Parathyroid adenoma (tissue), 2 donors: ENCODE measurements at regions not wholly inside any gene's neighbourhood (a gene's known extent, or its start where the extent isn't known, plus 50 kb on each side); places are given as distances from the start of the nearest gene placed in this dataset.

Source experiments
- H2AFZ ChIP-seq: fragments of 300-600 bp; sonication (generic); one replicate; pipeline ENCODE4 v1.7.0; 2017; ENCODE audit warnings: antibody characterized with exemption, mild to moderate bottlenecking
- H3K27ac ChIP-seq: fragments of 300-600 bp; sonication (generic); one replicate; pipeline ENCODE4 v1.7.0; 2017
- H3K27me3 ChIP-seq: fragments of 300-600 bp; sonication (generic); one replicate; pipeline ENCODE4 v1.7.0; 2017; ENCODE audit warnings: low read length; ENCODE audit not compliant: control insufficient read depth, insufficient read depth
- H3K36me3 ChIP-seq: fragments of 300-600 bp; sonication (generic); one replicate; pipeline ENCODE4 v1.7.0; 2017; ENCODE audit warnings: low read length; ENCODE audit not compliant: control insufficient read depth, insufficient read depth
- H3K4me1 ChIP-seq: fragments of 300-600 bp; sonication (generic); one replicate; pipeline ENCODE4 v1.7.0; 2017; ENCODE audit warnings: control low read depth
- H3K4me2 ChIP-seq: fragments of 300-600 bp; sonication (generic); one replicate; pipeline ENCODE4 v1.7.0; 2017; ENCODE audit warnings: low read length
- H3K4me3 ChIP-seq: fragments of 300-600 bp; sonication (generic); one replicate; pipeline ENCODE4 v1.7.0; 2017; ENCODE audit warnings: low read depth, low read length
- H3K79me2 ChIP-seq: fragments of 300-600 bp; sonication (generic); one replicate; pipeline ENCODE4 v1.7.0; 2017; ENCODE audit warnings: control low read depth
- H3K9ac ChIP-seq: fragments of 300-600 bp; sonication (generic); one replicate; pipeline ENCODE4 v1.7.0; 2017; ENCODE audit warnings: mild to moderate bottlenecking
- H3K9me3 ChIP-seq: fragments of 300-600 bp; sonication (generic); one replicate; pipeline ENCODE4 v1.7.0; 2017; ENCODE audit warnings: low read length; ENCODE audit not compliant: control insufficient read depth
- TF ChIP-seq, protein P1 (sequence below): fragments of 300-600 bp; sonication (generic); IDR thresholded peaks from one replicate; pipeline ENCODE4 v1.7.0; 2017; ENCODE audit warnings: antibody characterized with exemption, mild to moderate bottlenecking
- donor health status: primary hyperparathyroidism.

DNA sequence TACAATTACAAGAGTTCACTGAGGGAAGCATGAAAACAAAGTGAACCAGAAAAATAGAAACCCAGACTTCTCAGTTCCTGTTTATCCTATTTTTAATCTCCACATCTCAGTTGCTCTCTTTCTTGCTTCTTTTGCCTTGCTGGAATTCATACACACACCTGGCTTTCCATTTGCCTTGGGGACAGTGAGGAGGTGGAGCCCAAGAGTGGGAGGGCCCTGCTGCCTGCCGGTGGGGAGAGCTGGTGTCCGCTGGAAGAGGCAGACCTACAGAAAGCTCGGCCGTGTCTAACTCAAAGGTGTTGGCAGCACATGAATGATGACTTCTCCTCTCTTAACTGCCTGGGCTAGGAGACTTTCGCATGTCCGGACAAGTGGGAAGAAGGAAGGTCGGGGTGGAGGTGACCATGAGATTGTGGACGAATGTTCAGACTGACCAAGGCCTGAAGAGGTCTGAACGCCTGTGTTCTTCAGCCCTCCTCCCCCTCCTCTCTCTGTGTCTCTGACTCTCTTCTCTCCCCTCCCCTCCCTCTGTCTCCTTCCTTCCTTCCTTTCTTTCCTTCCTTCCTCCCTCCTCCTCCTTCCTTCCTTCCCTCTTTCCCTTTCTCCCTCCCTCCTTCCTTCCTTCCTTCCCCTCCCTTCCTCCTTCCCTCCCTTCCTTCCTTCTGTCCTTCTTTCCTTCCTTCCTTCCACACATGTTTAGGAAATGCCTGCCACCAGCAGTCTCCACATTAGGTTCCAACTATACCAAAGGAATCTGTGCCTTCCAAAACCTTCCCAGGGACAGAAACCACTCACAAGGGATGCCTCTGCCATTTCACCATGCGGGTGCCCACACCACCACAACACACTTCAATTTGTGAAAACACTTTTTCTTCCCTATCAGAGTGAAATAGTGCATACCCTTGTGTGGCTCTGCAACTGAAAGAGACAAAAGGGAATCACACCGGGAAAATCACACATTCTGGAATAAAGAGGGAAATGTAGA, 157.3 kb upstream of the RUNX1 start:
- no peaks in the 10 kb centered on the region for H3K9me3 ChIP-seq
- no peaks in the 10 kb centered on the region for H3K79me2 ChIP-seq
- H3K9ac ChIP-seq: no peak overlapping the region
- no peaks in the 10 kb centered on the region for H3K4me1 ChIP-seq
- H3K27ac ChIP-seq: peak overlapping the region; percentile 53
- no peaks in the 10 kb centered on the region for H3K36me3 ChIP-seq
- no peak overlapping the region for H2AFZ ChIP-seq
- no peak overlapping the region for H3K4me2 ChIP-seq
- H3K27me3 ChIP-seq: no peaks in the 10 kb centered on the region
- TF ChIP-seq, protein P1, sequence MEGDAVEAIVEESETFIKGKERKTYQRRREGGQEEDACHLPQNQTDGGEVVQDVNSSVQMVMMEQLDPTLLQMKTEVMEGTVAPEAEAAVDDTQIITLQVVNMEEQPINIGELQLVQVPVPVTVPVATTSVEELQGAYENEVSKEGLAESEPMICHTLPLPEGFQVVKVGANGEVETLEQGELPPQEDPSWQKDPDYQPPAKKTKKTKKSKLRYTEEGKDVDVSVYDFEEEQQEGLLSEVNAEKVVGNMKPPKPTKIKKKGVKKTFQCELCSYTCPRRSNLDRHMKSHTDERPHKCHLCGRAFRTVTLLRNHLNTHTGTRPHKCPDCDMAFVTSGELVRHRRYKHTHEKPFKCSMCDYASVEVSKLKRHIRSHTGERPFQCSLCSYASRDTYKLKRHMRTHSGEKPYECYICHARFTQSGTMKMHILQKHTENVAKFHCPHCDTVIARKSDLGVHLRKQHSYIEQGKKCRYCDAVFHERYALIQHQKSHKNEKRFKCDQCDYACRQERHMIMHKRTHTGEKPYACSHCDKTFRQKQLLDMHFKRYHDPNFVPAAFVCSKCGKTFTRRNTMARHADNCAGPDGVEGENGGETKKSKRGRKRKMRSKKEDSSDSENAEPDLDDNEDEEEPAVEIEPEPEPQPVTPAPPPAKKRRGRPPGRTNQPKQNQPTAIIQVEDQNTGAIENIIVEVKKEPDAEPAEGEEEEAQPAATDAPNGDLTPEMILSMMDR: no peak
- no peak overlapping the region for H3K4me3 ChIP-seq

DNA sequence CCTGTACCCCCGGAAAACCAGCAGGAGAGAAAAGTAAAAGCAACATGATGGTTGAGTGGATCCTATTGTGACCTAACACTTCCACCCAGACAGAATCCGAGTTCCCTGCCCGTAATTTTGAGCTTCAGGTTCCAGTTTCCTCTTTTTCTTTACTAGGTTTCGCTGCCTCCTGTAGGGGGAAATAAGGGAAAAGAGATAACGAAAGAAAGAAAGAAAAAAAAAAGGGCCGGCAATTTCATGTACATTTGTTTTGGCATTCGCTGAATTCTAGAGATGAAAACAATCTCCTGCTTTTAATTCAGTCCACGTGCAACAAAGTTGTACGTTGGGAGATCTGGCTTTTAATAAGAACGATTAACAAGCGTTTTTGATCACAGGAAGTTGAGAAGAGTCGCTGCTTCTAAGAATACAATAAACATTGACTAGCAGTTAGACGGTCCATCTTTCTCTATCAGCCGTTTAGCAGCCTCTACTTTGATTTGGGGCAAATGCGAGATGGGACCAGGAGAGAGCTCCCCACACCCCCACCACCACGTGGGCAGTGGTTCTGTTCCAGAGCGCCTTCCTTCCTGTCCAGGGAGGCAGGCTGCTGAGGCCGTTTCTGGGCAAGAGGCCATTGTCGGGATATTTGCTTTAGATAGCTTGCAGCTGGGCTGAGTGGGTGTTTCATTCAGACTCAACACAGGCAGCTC, 155.9 kb upstream of the RUNX1 start:
- Histone ChIP-seq H3K4me1 (no peaks in the 10 kb centered on the region), H3K4me2 (peak overlapping the region; percentile 35), H3K36me3 (no peaks in the 10 kb centered on the region), H2AFZ (no peak overlapping the region), H3K9ac (no peak overlapping the region), H3K79me2 (no peaks in the 10 kb centered on the region), H3K27ac (no peak overlapping the region), H3K27me3 (no peaks in the 10 kb centered on the region), H3K4me3 (no peak overlapping the region), H3K9me3 (no peaks in the 10 kb centered on the region)
- TF ChIP-seq, protein P1: no peak

DNA sequence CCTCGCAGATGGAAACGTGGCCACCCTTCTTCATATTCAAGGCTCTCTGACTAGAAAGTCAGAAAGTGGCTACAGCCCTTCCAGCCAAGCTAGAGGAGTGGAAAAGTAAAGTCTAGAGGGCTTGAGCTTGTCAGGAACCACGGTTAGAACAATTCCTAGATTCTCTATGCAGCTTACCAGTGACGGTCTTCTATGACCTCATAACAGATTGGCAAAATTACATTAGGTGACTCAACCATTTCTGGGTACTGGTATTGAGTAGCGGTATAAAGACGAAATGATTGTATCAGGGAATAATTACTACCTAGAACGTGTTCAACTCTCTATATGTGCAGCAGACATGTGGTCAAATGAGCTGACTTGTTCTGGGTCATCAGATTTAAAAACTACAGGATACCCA, 155.0 kb upstream of the RUNX1 start:
- Histone ChIP-seq H3K9me3 (no peaks in the 10 kb centered on the region), H3K4me3 (no peak overlapping the region), H3K27ac (no peak overlapping the region), H2AFZ (no peak overlapping the region), H3K4me2 (no peak overlapping the region), H3K9ac (no peak overlapping the region), H3K27me3 (no peaks in the 10 kb centered on the region), H3K36me3 (no peaks in the 10 kb centered on the region), H3K4me1 (no peaks in the 10 kb centered on the region), H3K79me2 (no peaks in the 10 kb centered on the region)
- TF ChIP-seq, protein P1: no peak

DNA sequence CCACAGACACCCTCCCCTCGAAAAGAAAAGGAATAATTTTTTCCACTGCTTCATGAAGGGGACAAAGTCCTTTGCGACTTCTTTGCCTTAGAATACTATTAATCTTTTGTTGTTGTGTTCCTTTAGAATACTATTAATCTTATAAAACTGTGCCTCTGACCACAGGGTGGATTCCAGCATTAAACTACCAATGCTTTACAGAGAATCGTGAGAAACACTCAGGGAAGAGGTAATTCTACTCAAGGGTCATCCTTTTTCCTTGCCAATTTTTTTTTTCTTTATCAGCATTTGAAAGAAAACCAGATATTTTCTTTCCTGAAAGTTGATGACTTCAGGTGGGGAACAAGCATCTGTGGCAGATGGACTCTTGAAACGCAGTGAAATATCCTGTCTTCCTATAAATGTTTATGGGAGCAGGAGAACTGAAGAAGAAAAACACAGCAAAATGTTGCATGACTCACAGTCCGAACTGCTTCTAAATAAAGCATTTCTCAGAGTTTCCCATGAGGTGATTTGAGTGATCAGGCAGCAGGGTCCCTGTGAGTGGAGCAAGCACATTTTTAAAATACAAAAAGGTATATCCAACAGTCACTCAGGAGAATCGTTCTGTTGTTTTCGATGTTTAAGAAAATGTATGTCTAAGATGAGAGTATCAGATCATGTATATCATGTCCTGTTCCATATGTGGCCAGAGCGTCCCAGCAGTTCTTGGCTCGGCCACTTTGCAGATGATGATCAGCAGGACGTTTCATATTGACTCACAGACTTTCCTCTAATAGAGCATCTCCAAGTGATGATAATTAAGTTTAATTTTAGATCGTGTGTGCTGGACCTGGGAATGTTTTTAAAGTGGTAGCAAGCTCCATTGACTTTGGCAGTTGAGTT, 154.2 kb upstream of the RUNX1 start:
- H3K27me3 ChIP-seq: no peaks in the 10 kb centered on the region
- H3K4me1 ChIP-seq: no peaks in the 10 kb centered on the region
- no peak overlapping the region for H3K4me3 ChIP-seq
- no peaks in the 10 kb centered on the region for H3K9me3 ChIP-seq
- no peaks in the 10 kb centered on the region for H3K36me3 ChIP-seq
- H2AFZ ChIP-seq: no peak overlapping the region
- H3K27ac ChIP-seq: no peak overlapping the region
- H3K79me2 ChIP-seq: no peaks in the 10 kb centered on the region
- H3K4me2 ChIP-seq: no peak overlapping the region
- TF ChIP-seq, protein P1: no peak
- no peak overlapping the region for H3K9ac ChIP-seq
